Heart left ventricle (tissue), 13 donors: ENCODE measurements at regions not wholly inside any gene's neighbourhood (a gene's known extent, or its start where the extent isn't known, plus 50 kb on each side); places are given as distances from the start of the nearest gene placed in this dataset.

Experiments
- POLR2A ChIP-seq, 2 donors: fragments of 450-650 bp; IDR thresholded peaks; one replicate each; pipeline ENCODE4 v1.6.1; 2017; ENCODE audit warnings: antibody characterized with exemption in 2 of 2, mild to moderate bottlenecking in 2 of 2, moderate library complexity in 2 of 2
- TF ChIP-seq, protein P1 (sequence below), 12 donors: fragments of 200-600 bp; sonication (generic) in 4 of 12; IDR thresholded peaks; one replicate each; pipeline versions ENCODE4 v1.5.0 to v1.8.0; 2018 to 2022; ENCODE audit warnings: antibody characterized with exemption in 12 of 12, mild to moderate bottlenecking in 5 of 12
- donor health status: ischemic (EF 13 %, LVEDD 7.1; RV severe dilation, severe dysfunction).
- donor health status: DM: no; HTN: yes; CAD: no.
- donor health status: DM: no; HTN: no; CAD: no.
- donor health status: ischemic (EF 25% LVEDD 6.9; RV normal size, moderate dysfunction).
- donor health status: ischemic (EF 25% LVEDD 5.7; RV mildly dilated, moderate dysfunction).
- donor health status: ischemic (EF 35%, LVEDD 5.7; RV mildly dilated, moderate dysfunction).
- donor health status: nonischemic (EF 11% LVEDD 7.7; RV severe dilation, severe dysfunction).
- donor health status: DM: yes; HTN: yes; CAD: no.
- donor health status: PGD.
- donor health status: ischemic (EF 29% LVEDD 5.4; RV normal size, mild dysfunction).
- donor health status: nonischemic (EF 23%, LVEDD 6.1; RV moderate dilation, normal function).

DNA sequence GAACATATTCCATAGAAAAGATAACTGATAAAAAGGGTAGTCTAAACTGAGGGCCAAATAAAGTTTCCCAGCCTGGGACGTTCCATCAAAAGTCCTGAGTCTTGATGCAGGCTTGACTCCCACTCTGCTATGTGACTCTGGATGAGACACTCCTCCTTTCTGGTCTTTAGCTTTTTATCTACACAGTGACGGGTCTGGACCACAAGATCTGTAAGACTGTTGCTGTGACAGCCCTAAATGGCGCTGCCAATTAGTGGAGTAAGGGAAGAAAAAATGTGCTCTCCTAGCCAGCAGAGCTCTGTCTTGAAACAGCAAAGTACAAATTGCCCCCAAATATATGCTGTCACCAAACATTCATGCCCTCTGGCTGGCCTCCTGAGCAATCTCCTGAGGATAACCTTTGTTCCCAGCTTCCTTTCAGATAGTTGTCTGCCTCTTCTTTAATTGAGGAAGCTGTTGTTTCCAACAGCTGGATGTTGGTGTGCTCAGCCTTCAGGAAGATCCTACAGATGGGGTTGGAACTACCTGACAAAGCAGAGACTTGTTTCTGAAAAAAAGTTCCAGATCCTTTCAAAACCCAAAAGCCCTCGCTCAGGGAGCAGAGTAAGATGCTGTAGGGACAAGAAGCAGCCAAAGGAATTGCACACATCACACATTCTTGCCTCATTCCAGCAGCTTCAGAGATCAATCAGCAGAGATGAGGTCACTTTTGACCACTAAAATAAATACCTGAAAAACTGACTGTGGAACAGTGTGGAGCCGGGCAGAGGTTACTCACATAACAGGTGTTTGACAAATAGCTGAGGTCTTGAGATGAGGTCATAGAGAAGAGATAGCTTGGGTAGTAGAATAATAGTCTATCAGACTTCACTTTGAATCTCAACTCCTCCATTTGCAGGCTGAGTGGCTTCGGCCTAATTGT is 383.4 kb upstream of the FGF13 start:
- no peak for TF ChIP-seq POLR2A (IDR thresholded peaks at IDR 0.05)
- TF ChIP-seq, protein P1, sequence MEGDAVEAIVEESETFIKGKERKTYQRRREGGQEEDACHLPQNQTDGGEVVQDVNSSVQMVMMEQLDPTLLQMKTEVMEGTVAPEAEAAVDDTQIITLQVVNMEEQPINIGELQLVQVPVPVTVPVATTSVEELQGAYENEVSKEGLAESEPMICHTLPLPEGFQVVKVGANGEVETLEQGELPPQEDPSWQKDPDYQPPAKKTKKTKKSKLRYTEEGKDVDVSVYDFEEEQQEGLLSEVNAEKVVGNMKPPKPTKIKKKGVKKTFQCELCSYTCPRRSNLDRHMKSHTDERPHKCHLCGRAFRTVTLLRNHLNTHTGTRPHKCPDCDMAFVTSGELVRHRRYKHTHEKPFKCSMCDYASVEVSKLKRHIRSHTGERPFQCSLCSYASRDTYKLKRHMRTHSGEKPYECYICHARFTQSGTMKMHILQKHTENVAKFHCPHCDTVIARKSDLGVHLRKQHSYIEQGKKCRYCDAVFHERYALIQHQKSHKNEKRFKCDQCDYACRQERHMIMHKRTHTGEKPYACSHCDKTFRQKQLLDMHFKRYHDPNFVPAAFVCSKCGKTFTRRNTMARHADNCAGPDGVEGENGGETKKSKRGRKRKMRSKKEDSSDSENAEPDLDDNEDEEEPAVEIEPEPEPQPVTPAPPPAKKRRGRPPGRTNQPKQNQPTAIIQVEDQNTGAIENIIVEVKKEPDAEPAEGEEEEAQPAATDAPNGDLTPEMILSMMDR (IDR thresholded peaks at IDR 0.05): no peak
